Right lobe of liver (tissue), 6 donors: ENCODE measurements at regions not wholly inside any gene's neighbourhood (a gene's known extent, or its start where the extent isn't known, plus 50 kb on each side); places are given as distances from the start of the nearest gene placed in this dataset.

Experiments used
- ATAC-seq, 4 donors: fragments of 200-7000 bp; cut with Tn5 transposase; one replicate each; pipeline ENCODE4 v1.9.1; 2020; ENCODE audit warnings: mild to moderate bottlenecking in 4 of 4, moderate library complexity in 4 of 4
- DNase-seq, 3 donors: peaks; one replicate each; pipeline ENCODE4 v3.0.0-alpha.2; 2020
- H3K27ac ChIP-seq, 3 donors: fragments of 200-600 bp; one replicate each; pipeline ENCODE4 v1.8.0; 2022
- H3K27me3 ChIP-seq, 2 donors: fragments of 200-600 bp; one replicate each; pipeline ENCODE4 v1.8.0; 2022
- H3K36me3 ChIP-seq, 4 donors: fragments of 200-600 bp; sonication (generic) in 1 of 4; one replicate each; pipeline versions ENCODE4 v1.5.1 to v1.8.0; 2017 to 2022; ENCODE audit warnings: control low read depth in 1 of 4
- H3K4me1 ChIP-seq, 4 donors: fragments of 200-600 bp; sonication (generic) in 1 of 4; one replicate each; pipeline versions ENCODE4 v1.5.1 to v1.8.0; 2017 to 2022; ENCODE audit warnings: control low read depth in 1 of 4
- H3K4me3 ChIP-seq, 3 donors: fragments of 200-600 bp; one replicate each; pipeline ENCODE4 v1.8.0; 2022
- H3K9me3 ChIP-seq, 4 donors: fragments of 200-600 bp; sonication (generic) in 1 of 4; one replicate each; pipeline versions ENCODE4 v1.5.1 to v1.8.0; 2017 to 2022; ENCODE audit warnings: control low read depth in 1 of 4
- POLR2A ChIP-seq: fragments of 450-650 bp; IDR thresholded peaks from one replicate; pipeline ENCODE4 v1.6.1; 2017; ENCODE audit warnings: antibody characterized with exemption, mild to moderate bottlenecking
- WGBS: methylation state at CpG from one replicate; pipeline ENCODE4 v1.1.6; 2018; ENCODE audit warnings: low coverage, low lambda C conversion rate; ENCODE audit not compliant: insufficient coverage; ENCODE audit errors: missing lambda C conversion rate; 5-methylcytosine and 5-hydroxymethylcytosine counted together
- intact Hi-C, 2 donors: fragments of 100-400 bp; cut with DNase I; formaldehyde crosslinking; loops; one replicate each; pipeline versions ENCODE4 v1.11.2 to v1.14.1; 2022
- TF ChIP-seq, protein P1 (sequence below), 4 donors: fragments of 200-600 bp in 3 of 4; fragments of 450-650 bp in 1 of 4; IDR thresholded peaks; one replicate each; pipeline versions ENCODE4 v1.5.1 to v1.8.0; 2016 to 2022; ENCODE audit warnings: antibody characterized with exemption in 4 of 4, mild to moderate bottlenecking in 2 of 4
- donor health status: DM: no; HTN: yes; CAD: no.
- donor health status: DM: no; HTN: no; CAD: no.
- donor health status: DM: no; HTN: no; CAD: no.
- donor health status: DM: no; HTN: yes; CAD: no.
- donor health status: DM: no; HTN: yes; CAD: no.

- Histone ChIP-seq H3K27ac (no peak overlapping the region), H3K36me3 (no peaks in the 10 kb centered on the region), H3K4me3 (no peak overlapping the region), H3K27me3 (no peaks in the 10 kb centered on the region), H3K9me3 (no peaks in the 10 kb centered on the region), H3K4me1 (no peaks in the 10 kb centered on the region)
- ATAC-seq = no peak
- intact Hi-C loops = no loop called here
- no peak for DNase-seq
- WGBS = 26% methylated on average over 2 of the region's 2 CpGs
- TF ChIP-seq, protein P1, sequence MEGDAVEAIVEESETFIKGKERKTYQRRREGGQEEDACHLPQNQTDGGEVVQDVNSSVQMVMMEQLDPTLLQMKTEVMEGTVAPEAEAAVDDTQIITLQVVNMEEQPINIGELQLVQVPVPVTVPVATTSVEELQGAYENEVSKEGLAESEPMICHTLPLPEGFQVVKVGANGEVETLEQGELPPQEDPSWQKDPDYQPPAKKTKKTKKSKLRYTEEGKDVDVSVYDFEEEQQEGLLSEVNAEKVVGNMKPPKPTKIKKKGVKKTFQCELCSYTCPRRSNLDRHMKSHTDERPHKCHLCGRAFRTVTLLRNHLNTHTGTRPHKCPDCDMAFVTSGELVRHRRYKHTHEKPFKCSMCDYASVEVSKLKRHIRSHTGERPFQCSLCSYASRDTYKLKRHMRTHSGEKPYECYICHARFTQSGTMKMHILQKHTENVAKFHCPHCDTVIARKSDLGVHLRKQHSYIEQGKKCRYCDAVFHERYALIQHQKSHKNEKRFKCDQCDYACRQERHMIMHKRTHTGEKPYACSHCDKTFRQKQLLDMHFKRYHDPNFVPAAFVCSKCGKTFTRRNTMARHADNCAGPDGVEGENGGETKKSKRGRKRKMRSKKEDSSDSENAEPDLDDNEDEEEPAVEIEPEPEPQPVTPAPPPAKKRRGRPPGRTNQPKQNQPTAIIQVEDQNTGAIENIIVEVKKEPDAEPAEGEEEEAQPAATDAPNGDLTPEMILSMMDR (IDR thresholded peaks at IDR 0.05) = no peak
- TF ChIP-seq POLR2A = no peak
These were observed 503.2 kb downstream of the TMEM114 start for GRCh38 chr16:8087146-8087545.

GRCh38 chr16:8084882-8085281 lies 505.4 kb downstream of the TMEM114 start:
- TF ChIP-seq, protein P1 (IDR thresholded peaks at IDR 0.05) = no peak
- TF ChIP-seq POLR2A = no peak
- no peaks in the 10 kb centered on the region for H3K4me1 ChIP-seq
- no peak for ATAC-seq
- no peak overlapping the region for H3K4me3 ChIP-seq
- H3K27me3 ChIP-seq = no peaks in the 10 kb centered on the region
- DNase-seq = no peak
- H3K9me3 ChIP-seq = no peaks in the 10 kb centered on the region
- H3K27ac ChIP-seq = no peak overlapping the region
- no peaks in the 10 kb centered on the region for H3K36me3 ChIP-seq
- 50% methylated on average over 2 of the region's 2 CpGs for WGBS
- intact Hi-C loops = no loop called here

DNA sequence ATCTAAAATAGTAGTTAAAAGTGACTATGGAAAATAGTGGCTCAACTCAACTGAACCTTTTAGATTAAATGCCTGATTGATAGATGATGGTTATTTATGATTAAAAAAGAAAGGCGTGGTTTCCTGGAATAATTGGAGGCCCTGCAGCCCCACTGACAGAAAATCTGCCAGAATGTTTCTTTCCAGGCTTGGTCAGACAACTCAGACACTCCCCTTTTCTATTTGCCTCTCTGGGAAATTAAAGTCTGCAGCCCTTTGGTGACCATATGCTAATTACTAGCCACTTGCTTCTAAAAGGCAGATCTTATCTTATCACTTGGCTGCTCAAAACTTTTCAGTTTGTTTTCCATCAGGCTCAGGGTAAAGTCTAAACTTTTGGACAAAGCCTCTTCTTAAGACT lies 506.0 kb downstream of the TMEM114 start:
- Histone ChIP-seq H3K9me3 (no peaks in the 10 kb centered on the region), H3K27ac (no peak overlapping the region), H3K27me3 (no peaks in the 10 kb centered on the region), H3K4me3 (no peak overlapping the region), H3K36me3 (no peaks in the 10 kb centered on the region), H3K4me1 (no peaks in the 10 kb centered on the region)
- 20% methylated on average over 1 of the region's 1 CpG for WGBS
- DNase-seq = no peak
- ATAC-seq = no peak
- intact Hi-C loops = no loop called here
- no peak for TF ChIP-seq POLR2A
- TF ChIP-seq, protein P1 (IDR thresholded peaks at IDR 0.05) = no peak

DNA sequence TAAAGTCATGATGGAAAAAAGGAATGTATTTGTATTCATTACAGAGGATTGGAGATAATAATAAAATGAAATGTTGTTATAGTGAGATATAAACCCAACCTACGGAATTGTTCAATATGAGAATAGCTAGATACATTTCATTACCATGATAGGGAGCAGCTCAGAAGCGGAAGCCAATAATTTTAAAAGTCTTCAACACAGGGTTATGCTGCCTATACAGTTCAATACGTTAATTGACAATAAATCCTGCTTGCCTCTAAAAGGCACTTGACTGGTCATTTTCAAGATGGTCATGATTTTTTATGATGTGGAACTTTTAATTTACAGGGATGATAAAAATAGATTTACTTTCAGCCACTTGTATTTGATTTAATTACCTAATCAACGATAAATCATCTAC lies 506.8 kb downstream of the TMEM114 start:
- no peak overlapping the region for H3K4me3 ChIP-seq
- H3K27ac ChIP-seq = no peak overlapping the region
- H3K36me3 ChIP-seq = no peaks in the 10 kb centered on the region
- no peak for ATAC-seq
- H3K9me3 ChIP-seq = no peaks in the 10 kb centered on the region
- H3K27me3 ChIP-seq = no peaks in the 10 kb centered on the region
- DNase-seq = no peak
- WGBS = 55% methylated on average over 4 of the region's 4 CpGs
- intact Hi-C loops = no loop called here
- H3K4me1 ChIP-seq = no peaks in the 10 kb centered on the region
- TF ChIP-seq, protein P1 (IDR thresholded peaks at IDR 0.05) = no peak
- no peak for TF ChIP-seq POLR2A

DNA sequence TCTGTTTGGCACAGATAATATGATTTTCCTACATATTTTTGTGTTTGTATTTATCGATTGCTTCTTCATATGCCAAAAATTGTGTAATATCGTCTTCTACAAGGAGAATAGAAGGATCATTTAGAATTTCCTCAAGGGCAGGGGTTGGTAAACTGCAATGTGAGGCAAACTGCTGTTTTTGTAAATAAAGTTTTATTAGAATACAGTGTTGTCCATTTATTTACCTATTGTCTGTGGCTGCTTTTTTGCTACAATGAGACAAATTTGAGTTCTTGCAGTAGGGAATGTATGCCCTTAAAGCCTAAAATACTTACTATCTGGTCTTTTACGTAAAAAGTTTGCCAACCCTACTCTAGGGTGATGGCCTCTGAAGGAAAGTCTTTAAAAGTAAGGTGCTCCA lies 509.5 kb downstream of the TMEM114 start:
- TF ChIP-seq, protein P1 (IDR thresholded peaks at IDR 0.05) = no peak
- no peak for TF ChIP-seq POLR2A
- Histone ChIP-seq H3K9me3 (no peaks in the 10 kb centered on the region), H3K27ac (no peak overlapping the region), H3K4me1 (no peaks in the 10 kb centered on the region), H3K36me3 (no peaks in the 10 kb centered on the region), H3K4me3 (no peak overlapping the region), H3K27me3 (no peaks in the 10 kb centered on the region)
- intact Hi-C loops = no loop called here
- ATAC-seq = no peak
- no peak for DNase-seq
- WGBS = 59% methylated on average over 3 of the region's 3 CpGs
